ENCODE measurements at regions not wholly inside any gene's neighbourhood (a gene's known extent, or its start where the extent isn't known, plus 50 kb on each side); places are given as distances from the start of the nearest gene placed in this dataset.

- H2AFZ ChIP-seq (replicated peaks; ENCODE audit: low read length, poor library complexity) = no peak overlapping the region
- WGBS, 2 experiments (ENCODE audit: extremely low coverage in 2 of 2, insufficient read length in 1 of 2) = no CpG with 5 or more reads among the region's 2 CpGs
- no peaks in the 10 kb centered on the region for H3K4me1 ChIP-seq (ENCODE audit: control insufficient read depth, insufficient read depth, low read length)
- H2BK120ac ChIP-seq (ENCODE audit: low read depth, low read length) = no peak overlapping the region
- H4K5ac ChIP-seq (ENCODE audit: low read depth, low read length) = no peak overlapping the region
- BruUV-seq (replicated peaks) = no TSS peak
- CTCF ChIA-PET = no interaction called here
- ATAC-seq (ENCODE audit: low read depth) = no peak
- POLR2A ChIA-PET (ENCODE audit: unreplicated experiment) = no interaction called here
- no peak overlapping the region for H3K18ac ChIP-seq (ENCODE audit: low read depth, low read length)
- no peaks in the 10 kb centered on the region for H4K20me1 ChIP-seq (ENCODE audit: insufficient read depth, low read length)
- H3K56ac ChIP-seq (ENCODE audit: extremely low read depth, insufficient read depth, low read length) = no peak overlapping the region
- no peak overlapping the region for H3K14ac ChIP-seq (replicated peaks; ENCODE audit: low read depth, low read length)
- H3K27ac ChIP-seq (ENCODE audit: insufficient read depth, low read length) = no peak overlapping the region
- no peak overlapping the region for H3K4me2 ChIP-seq (ENCODE audit: low read depth, low read length)
- no peak overlapping the region for H2BK20ac ChIP-seq (ENCODE audit: low read depth, low read length)
- DNase-seq = no peak
- no peak overlapping the region for H3K4ac ChIP-seq (ENCODE audit: low read depth, low read length)
- H4K8ac ChIP-seq (ENCODE audit: low read depth in 2 of 2, low read length in 2 of 2) = no peak overlapping the region
- no peaks in the 10 kb centered on the region for H3K79me1 ChIP-seq (ENCODE audit: low read depth in 1 of 2, low read length in 2 of 2)
- no peak overlapping the region for H2BK5ac ChIP-seq (ENCODE audit: low read depth, low read length, poor library complexity, severe bottlenecking)
- H3K9me3 ChIP-seq (ENCODE audit: control insufficient read depth, insufficient read depth, low read length) = no peaks in the 10 kb centered on the region
- no peaks in the 10 kb centered on the region for H3K9me1 ChIP-seq (ENCODE audit: insufficient read depth, low read length)
- intact Hi-C loops (cut with micrococcal nuclease) = no loop called here
- in situ Hi-C loops (cut with MboI; ENCODE audit: low sequenced_read_pairs) = no loop called here
- dilution Hi-C loops (cut with HindIII; ENCODE audit: low sequenced_read_pairs, unreplicated experiment) = no loop called here
- no peak for TF ChIP-seq FOS (IDR thresholded peaks at IDR 0.05; ENCODE audit: low read depth, low read length)
- TF ChIP-seq CHD1 (IDR thresholded peaks at IDR 0.05; ENCODE audit: low read depth, low read length) = no peak
- TF ChIP-seq USF2 (IDR thresholded peaks at IDR 0.05; ENCODE audit: low read depth, low read length) = no peak
- TF ChIP-seq ELK1 (IDR thresholded peaks at IDR 0.05; ENCODE audit: borderline replicate concordance, low read depth, low read length) = no peak
- no peak for TF ChIP-seq CTCF (conservative IDR thresholded peaks at IDR 0.05; ENCODE audit: low read depth, low read length)
- no peak for TF ChIP-seq CEBPB (IDR thresholded peaks at IDR 0.05; ENCODE audit: low read depth, low read length)
- no peak for TF ChIP-seq RCOR1 (IDR thresholded peaks at IDR 0.05; ENCODE audit: insufficient replicate concordance, low read length)
- TF ChIP-seq RFX5 (IDR thresholded peaks at IDR 0.05; ENCODE audit: low read depth, low read length) = no peak
- no peak for TF ChIP-seq NFE2L2 (IDR thresholded peaks at IDR 0.05; ENCODE audit: low read depth, low read length)
- TF ChIP-seq POLR2A (IDR thresholded peaks at IDR 0.05; ENCODE audit: low read depth, low read length) = no peak
- no peak for TF ChIP-seq SMC3 (IDR thresholded peaks at IDR 0.05; ENCODE audit: low read depth, low read length)
- no peak for TF ChIP-seq MAFK (IDR thresholded peaks at IDR 0.05; ENCODE audit: low read depth, low read length)
- TF ChIP-seq MXI1 (IDR thresholded peaks at IDR 0.05; ENCODE audit: borderline replicate concordance, low read depth, low read length) = no peak
- no peak for TF ChIP-seq RAD21 (IDR thresholded peaks at IDR 0.05; ENCODE audit: low read length)
- H2AK5ac ChIP-seq (ENCODE audit: low read depth, low read length) = no peak overlapping the region
- H2BK15ac ChIP-seq (ENCODE audit: low read depth, low read length) = no peak overlapping the region
- no peaks in the 10 kb centered on the region for H3K36me3 ChIP-seq (ENCODE audit: control insufficient read depth, insufficient read depth, low read length)
- H3K9ac ChIP-seq (ENCODE audit: low read depth, low read length) = no peak overlapping the region
- H3K4me3 ChIP-seq (ENCODE audit: insufficient read depth, low read depth, low read length) = no peak overlapping the region
- H2AK9ac ChIP-seq (replicated peaks; ENCODE audit: low read depth, low read length, poor library complexity) = no peak overlapping the region
- H3K27me3 ChIP-seq (ENCODE audit: control insufficient read depth, insufficient read depth, low read length) = no peaks in the 10 kb centered on the region
- no peak overlapping the region for H4K91ac ChIP-seq (ENCODE audit: insufficient read depth, low read depth, low read length)
- no peak overlapping the region for H3K23ac ChIP-seq (ENCODE audit: low read depth, low read length)
Observed at GRCh38 chr14:86539361-86540070, 1009.6 kb downstream of the FLRT2 start.

All from IMR-90 (cell line).